ENCODE measurements at regions not wholly inside any gene's neighbourhood (a gene's known extent, or its start where the extent isn't known, plus 50 kb on each side); places are given as distances from the start of the nearest gene placed in this dataset.

GRCh38 chr18:38539371-38539770 lies 973.8 kb upstream of the CELF4 start:
- Histone ChIP-seq H3K9me2 (replicated peaks; ENCODE audit: insufficient read depth, low read length) (no peaks in the 10 kb centered on the region), H2AFZ (ENCODE audit: low read length) (no peak overlapping the region), H3K9me3 (ENCODE audit: low read length) (peaks cover 33% of the 10 kb centered on the region), H3K27ac (ENCODE audit: low read length) (no peak overlapping the region), H3K4me3 (ENCODE audit: low read length) (no peak overlapping the region), H3K4me2 (ENCODE audit: low read depth, low read length, poor library complexity, severe bottlenecking) (no peak overlapping the region), H3K4me1 (ENCODE audit: low read length) (no peaks in the 10 kb centered on the region), H3K27me3 (ENCODE audit: low read length) (no peaks in the 10 kb centered on the region), H4K20me1 (ENCODE audit: insufficient read depth, low read depth, low read length) (no peaks in the 10 kb centered on the region), H3K79me2 (ENCODE audit: low read length) (no peaks in the 10 kb centered on the region), H3K36me3 (ENCODE audit: insufficient read depth, low read length) (no peaks in the 10 kb centered on the region), H3K9ac (ENCODE audit: low read length) (no peak overlapping the region)
- DNase-seq, result no peak

- H3K36me3 ChIP-seq (ENCODE audit: insufficient read depth, low read length), result no peaks in the 10 kb centered on the region
- no peak overlapping the region for H3K27ac ChIP-seq (ENCODE audit: low read length)
- H3K27me3 ChIP-seq (ENCODE audit: low read length), result no peaks in the 10 kb centered on the region
These were observed 968.5 kb upstream of the CELF4 start for GRCh38 chr18:38534073-38534472.

GRCh38 chr18:38526922-38527321 lies 961.3 kb upstream of the CELF4 start:
- H3K36me3 ChIP-seq (ENCODE audit: insufficient read depth, low read length), result no peaks in the 10 kb centered on the region
- H3K9me2 ChIP-seq (replicated peaks; ENCODE audit: insufficient read depth, low read length), result no peaks in the 10 kb centered on the region
- no peak overlapping the region for H3K27ac ChIP-seq (ENCODE audit: low read length)
- H3K4me3 ChIP-seq (ENCODE audit: low read length), result no peak overlapping the region
- peaks cover 17% of the 10 kb centered on the region; the same call in 1 of the 2 replicates for H3K9me3 ChIP-seq (ENCODE audit: low read length)
- H3K9ac ChIP-seq (ENCODE audit: low read length), result no peak overlapping the region
- no peaks in the 10 kb centered on the region for H3K27me3 ChIP-seq (ENCODE audit: low read length)
- DNase-seq, result no peak
- no peaks in the 10 kb centered on the region for H3K79me2 ChIP-seq (ENCODE audit: low read length)
- H4K20me1 ChIP-seq (ENCODE audit: insufficient read depth, low read depth, low read length), result no peaks in the 10 kb centered on the region
- no peaks in the 10 kb centered on the region for H3K4me1 ChIP-seq (ENCODE audit: low read length)
- H2AFZ ChIP-seq (ENCODE audit: low read length), result no peak overlapping the region
- no peak overlapping the region for H3K4me2 ChIP-seq (ENCODE audit: low read depth, low read length, poor library complexity, severe bottlenecking)

More at GRCh38 chr18:38534073-38534472, 968.5 kb upstream of the CELF4 start:
- DNase-seq, result no peak
- Histone ChIP-seq H3K9me2 (replicated peaks; ENCODE audit: insufficient read depth, low read length) (no peaks in the 10 kb centered on the region), H3K9me3 (ENCODE audit: low read length) (peaks cover 17% of the 10 kb centered on the region), H3K9ac (ENCODE audit: low read length) (no peak overlapping the region), H3K4me3 (ENCODE audit: low read length) (no peak overlapping the region), H3K79me2 (ENCODE audit: low read length) (no peaks in the 10 kb centered on the region), H3K4me1 (ENCODE audit: low read length) (no peaks in the 10 kb centered on the region), H2AFZ (ENCODE audit: low read length) (no peak overlapping the region), H4K20me1 (ENCODE audit: insufficient read depth, low read depth, low read length) (no peaks in the 10 kb centered on the region), H3K4me2 (ENCODE audit: low read depth, low read length, poor library complexity, severe bottlenecking) (no peak overlapping the region)

DNA sequence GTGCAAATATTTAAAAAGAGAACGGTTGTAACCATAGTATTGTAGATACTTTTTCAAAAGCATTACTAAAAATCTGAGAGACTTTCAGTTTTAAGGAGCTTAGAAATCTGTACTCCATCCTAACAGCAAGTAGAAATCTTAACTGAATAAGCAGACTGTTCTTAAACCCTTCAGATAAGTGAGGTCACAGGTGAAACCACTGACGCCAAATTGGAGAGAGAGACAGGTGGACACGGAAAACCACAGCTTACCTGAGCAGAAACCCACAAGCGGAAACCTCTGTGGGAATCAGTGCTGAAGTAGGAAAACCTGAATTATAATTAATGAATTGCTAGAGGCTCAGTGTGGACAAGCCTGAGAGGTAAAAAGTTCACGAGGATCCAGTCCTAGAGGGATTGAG lies 959.4 kb upstream of the CELF4 start:
- Histone ChIP-seq H3K36me3 (ENCODE audit: insufficient read depth, low read length) (no peaks in the 10 kb centered on the region), H4K20me1 (ENCODE audit: insufficient read depth, low read depth, low read length) (no peaks in the 10 kb centered on the region), H3K27me3 (ENCODE audit: low read length) (no peaks in the 10 kb centered on the region), H3K79me2 (ENCODE audit: low read length) (no peaks in the 10 kb centered on the region), H3K27ac (ENCODE audit: low read length) (no peak overlapping the region), H3K4me2 (ENCODE audit: low read depth, low read length, poor library complexity, severe bottlenecking) (no peak overlapping the region), H3K4me3 (ENCODE audit: low read length) (no peak overlapping the region), H3K9ac (ENCODE audit: low read length) (no peak overlapping the region), H2AFZ (ENCODE audit: low read length) (no peak overlapping the region), H3K4me1 (ENCODE audit: low read length) (no peaks in the 10 kb centered on the region), H3K9me3 (ENCODE audit: low read length) (peaks cover 20% of the 10 kb centered on the region), H3K9me2 (replicated peaks; ENCODE audit: insufficient read depth, low read length) (no peaks in the 10 kb centered on the region)
- no peak for DNase-seq

DNA sequence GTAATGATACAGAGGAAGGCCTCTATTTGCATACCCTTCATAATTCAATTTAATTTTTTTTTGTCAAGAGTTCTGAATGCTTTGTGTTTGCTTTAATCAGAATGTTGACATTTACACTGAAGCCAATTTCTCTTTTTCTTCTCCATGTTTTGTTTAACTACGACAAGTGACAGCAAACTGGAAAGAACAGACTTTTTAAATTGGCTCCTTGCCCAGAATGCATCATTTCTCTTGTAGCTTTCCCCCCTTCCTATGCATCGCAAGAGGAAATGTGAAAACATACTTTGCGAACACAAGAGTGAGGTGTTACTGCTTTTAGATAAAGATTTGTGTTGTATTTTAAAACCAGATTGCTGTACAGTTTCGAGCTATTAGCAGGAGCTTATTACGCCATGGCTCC lies 955.2 kb upstream of the CELF4 start:
- Histone ChIP-seq H3K9me2 (replicated peaks; ENCODE audit: insufficient read depth, low read length) (no peaks in the 10 kb centered on the region), H3K36me3 (ENCODE audit: insufficient read depth, low read length) (no peaks in the 10 kb centered on the region), H2AFZ (ENCODE audit: low read length) (no peak overlapping the region), H3K4me2 (ENCODE audit: low read depth, low read length, poor library complexity, severe bottlenecking) (no peak overlapping the region), H3K4me3 (ENCODE audit: low read length) (no peak overlapping the region), H3K27ac (ENCODE audit: low read length) (no peak overlapping the region), H3K4me1 (ENCODE audit: low read length) (no peaks in the 10 kb centered on the region), H4K20me1 (ENCODE audit: insufficient read depth, low read depth, low read length) (no peaks in the 10 kb centered on the region), H3K9me3 (ENCODE audit: low read length) (peaks cover 22% of the 10 kb centered on the region), H3K9ac (ENCODE audit: low read length) (no peak overlapping the region), H3K79me2 (ENCODE audit: low read length) (no peaks in the 10 kb centered on the region), H3K27me3 (ENCODE audit: low read length) (no peaks in the 10 kb centered on the region)
- no peak for DNase-seq

- Histone ChIP-seq H3K4me2 (ENCODE audit: low read depth, low read length, poor library complexity, severe bottlenecking) (no peak overlapping the region), H3K36me3 (ENCODE audit: insufficient read depth, low read length) (no peaks in the 10 kb centered on the region), H3K9me3 (ENCODE audit: low read length) (peaks cover 30% of the 10 kb centered on the region), H4K20me1 (ENCODE audit: insufficient read depth, low read depth, low read length) (no peaks in the 10 kb centered on the region), H3K9ac (ENCODE audit: low read length) (no peak overlapping the region), H3K27me3 (ENCODE audit: low read length) (no peaks in the 10 kb centered on the region), H3K4me3 (ENCODE audit: low read length) (no peak overlapping the region), H3K9me2 (replicated peaks; ENCODE audit: insufficient read depth, low read length) (no peaks in the 10 kb centered on the region), H3K79me2 (ENCODE audit: low read length) (no peaks in the 10 kb centered on the region), H3K27ac (ENCODE audit: low read length) (no peak overlapping the region), H2AFZ (ENCODE audit: low read length) (no peak overlapping the region), H3K4me1 (ENCODE audit: low read length) (no peaks in the 10 kb centered on the region)
- no peak for DNase-seq
These were observed 936.9 kb upstream of the CELF4 start for GRCh38 chr18:38502539-38502938.

- no peaks in the 10 kb centered on the region for H3K9me2 ChIP-seq (replicated peaks; ENCODE audit: insufficient read depth, low read length)
- DNase-seq, result no peak
- no peak overlapping the region for H3K27ac ChIP-seq (ENCODE audit: low read length)
- no peaks in the 10 kb centered on the region for H3K27me3 ChIP-seq (ENCODE audit: low read length)
- H3K9ac ChIP-seq (ENCODE audit: low read length), result no peak overlapping the region
- peaks cover 20% of the 10 kb centered on the region for H3K9me3 ChIP-seq (ENCODE audit: low read length)
- no peaks in the 10 kb centered on the region for H4K20me1 ChIP-seq (ENCODE audit: insufficient read depth, low read depth, low read length)
- H2AFZ ChIP-seq (ENCODE audit: low read length), result no peak overlapping the region
- H3K4me2 ChIP-seq (ENCODE audit: low read depth, low read length, poor library complexity, severe bottlenecking), result no peak overlapping the region
- H3K36me3 ChIP-seq (ENCODE audit: insufficient read depth, low read length), result no peaks in the 10 kb centered on the region
- H3K79me2 ChIP-seq (ENCODE audit: low read length), result no peaks in the 10 kb centered on the region
- H3K4me1 ChIP-seq (ENCODE audit: low read length), result no peaks in the 10 kb centered on the region
- H3K4me3 ChIP-seq (ENCODE audit: low read length), result no peak overlapping the region
These were observed 931.7 kb upstream of the CELF4 start for GRCh38 chr18:38497266-38497665.

- Histone ChIP-seq H3K79me2 (ENCODE audit: low read length) (no peaks in the 10 kb centered on the region), H3K27ac (ENCODE audit: low read length) (no peak overlapping the region), H3K4me1 (ENCODE audit: low read length) (no peaks in the 10 kb centered on the region), H4K20me1 (ENCODE audit: insufficient read depth, low read depth, low read length) (no peaks in the 10 kb centered on the region), H3K4me3 (ENCODE audit: low read length) (no peak overlapping the region), H2AFZ (ENCODE audit: low read length) (no peak overlapping the region), H3K4me2 (ENCODE audit: low read depth, low read length, poor library complexity, severe bottlenecking) (no peak overlapping the region), H3K9ac (ENCODE audit: low read length) (no peak overlapping the region), H3K9me2 (replicated peaks; ENCODE audit: insufficient read depth, low read length) (no peaks in the 10 kb centered on the region), H3K36me3 (ENCODE audit: insufficient read depth, low read length) (no peaks in the 10 kb centered on the region), H3K27me3 (ENCODE audit: low read length) (no peaks in the 10 kb centered on the region), H3K9me3 (ENCODE audit: low read length) (peaks cover 23% of the 10 kb centered on the region)
- DNase-seq, result no peak
These were observed 930.7 kb upstream of the CELF4 start for GRCh38 chr18:38496222-38496793.

GRCh38 chr18:38494065-38494464 lies 928.5 kb upstream of the CELF4 start:
- Histone ChIP-seq H3K4me1 (ENCODE audit: low read length) (no peaks in the 10 kb centered on the region), H4K20me1 (ENCODE audit: insufficient read depth, low read depth, low read length) (no peaks in the 10 kb centered on the region), H3K27ac (ENCODE audit: low read length) (no peak overlapping the region), H3K4me2 (ENCODE audit: low read depth, low read length, poor library complexity, severe bottlenecking) (no peak overlapping the region), H3K9me2 (replicated peaks; ENCODE audit: insufficient read depth, low read length) (no peaks in the 10 kb centered on the region), H3K9me3 (ENCODE audit: low read length) (peaks cover 29% of the 10 kb centered on the region), H3K4me3 (ENCODE audit: low read length) (no peak overlapping the region), H3K79me2 (ENCODE audit: low read length) (no peaks in the 10 kb centered on the region), H3K9ac (ENCODE audit: low read length) (no peak overlapping the region), H2AFZ (ENCODE audit: low read length) (no peak overlapping the region), H3K27me3 (ENCODE audit: low read length) (no peaks in the 10 kb centered on the region), H3K36me3 (ENCODE audit: insufficient read depth, low read length) (no peaks in the 10 kb centered on the region)
- DNase-seq, result no peak

All from Karpas-422 (cell line).